Stomach (tissue), 8 donors: ENCODE measurements at regions not wholly inside any gene's neighbourhood (a gene's known extent, or its start where the extent isn't known, plus 50 kb on each side); places are given as distances from the start of the nearest gene placed in this dataset.

ENCODE experiments used
- DNase-seq, 2 donors: peaks; one replicate each; pipeline versions ENCODE4 v3.0.0 to v3.0.0-alpha.2; 2013 to 2019
- H3K27ac ChIP-seq, 5 donors: fragments of 200-600 bp in 4 of 5; sonication (generic) in 4 of 5; one replicate each; pipeline ENCODE4 v1.5.1; 2013 to 2019; ENCODE audit warnings: mild to moderate bottlenecking in 1 of 5, moderate library complexity in 1 of 5
- H3K27me3 ChIP-seq, 3 donors: fragments of 200-600 bp; sonication (generic); one replicate each; pipeline ENCODE4 v1.5.1; 2017 to 2019; ENCODE audit warnings: mixed run types in 1 of 3
- H3K36me3 ChIP-seq, 4 donors: fragments of 200-600 bp; sonication (generic); 1 replicate in 3 of 4; 2 replicates in 1 of 4; pipeline ENCODE4 v1.5.1; 2016 to 2019
- H3K4me1 ChIP-seq, 4 donors: fragments of 200-600 bp; sonication (generic); one replicate each; pipeline ENCODE4 v1.5.1; 2016 to 2019
- H3K4me3 ChIP-seq, 4 donors: fragments of 200-600 bp; sonication (generic) in 3 of 4; one replicate each; pipeline ENCODE4 v1.5.1; 2016 to 2019; ENCODE audit warnings: mild to moderate bottlenecking in 1 of 4
- H3K9me3 ChIP-seq, 4 donors: fragments of 200-600 bp; sonication (generic); one replicate each; pipeline ENCODE4 v1.5.1; 2016 to 2019
- CTCF ChIP-seq, 7 experiments: fragments of 450-650 bp in 4 of 7; fragments of 200-600 bp in 3 of 7; sonication (generic) in 3 of 7; IDR thresholded peaks; one replicate each; pipeline ENCODE4 v1.5.1; 2016 to 2019; ENCODE audit warnings: antibody characterized with exemption in 7 of 7, control low read depth in 2 of 7, mild to moderate bottlenecking in 1 of 7
- EP300 ChIP-seq: sonication (generic); formaldehyde crosslinking; IDR thresholded peaks from one replicate; pipeline ENCODE4 v1.6.1; 2017; ENCODE audit warnings: antibody characterized with exemption
- POLR2A ChIP-seq, 4 donors: fragments of 450-650 bp; IDR thresholded peaks; one replicate each; pipeline ENCODE4 v1.6.1; 2016; ENCODE audit warnings: antibody characterized with exemption in 4 of 4, control low read depth in 2 of 4, mild to moderate bottlenecking in 1 of 4, moderate library complexity in 1 of 4
- POLR2AphosphoS5 ChIP-seq, 3 donors: sonication (generic); formaldehyde crosslinking; IDR thresholded peaks; one replicate each; pipeline ENCODE4 v1.6.1; 2016; ENCODE audit warnings: antibody characterized with exemption in 3 of 3
- WGBS, 5 donors: extraction: QIAGEN DNeasy Blood & Tissue Kit in 3 of 5; methylation state at CpG; one replicate each; pipeline versions ENCODE4 v1.1.5 to v1.1.7; 2013 to 2018; 5-methylcytosine and 5-hydroxymethylcytosine counted together
- intact Hi-C: fragments of 100-400 bp; cut with DNase I; formaldehyde crosslinking; loops from one replicate; pipeline ENCODE4 v1.15.1; 2023; ENCODE audit warnings: low total_unique reads
- donor health status: healthy with polysubstance abuse.
- donor health status: Bipolar disorder and iron deficiency.
- donor health status: healthy.

GRCh38 chr2:151138507-151138906 is 123.2 kb downstream of the RBM43 start:
- 74 to 86% (median 77%) methylated on average over 2 of the region's 2 CpGs for WGBS, 5 donors
- Histone ChIP-seq H3K9me3 (no peaks in the 10 kb centered on the region), H3K27me3 (no peaks in the 10 kb centered on the region), H3K27ac (no peak overlapping the region), H3K36me3 (no peaks in the 10 kb centered on the region), H3K4me3 (no peak overlapping the region), H3K4me1 (no peaks in the 10 kb centered on the region)
- intact Hi-C loops = no loop called here
- TF ChIP-seq POLR2AphosphoS5 (IDR thresholded peaks at IDR 0.05) (no peak), POLR2A (IDR thresholded peaks at IDR 0.05) (no peak), EP300 (no peak), CTCF (IDR thresholded peaks at IDR 0.05) (no peak)
- DNase-seq = no peak

- DNase-seq = no peak
- Histone ChIP-seq H3K27me3 (no peaks in the 10 kb centered on the region), H3K9me3 (no peaks in the 10 kb centered on the region), H3K4me1 (no peaks in the 10 kb centered on the region), H3K36me3 (no peaks in the 10 kb centered on the region), H3K4me3 (no peak overlapping the region), H3K27ac (no peak overlapping the region)
- WGBS, 5 donors = 66 to 85% (median 76%) methylated on average over 5 of the region's 5 CpGs
- TF ChIP-seq POLR2A (IDR thresholded peaks at IDR 0.05) = no peak
- no peak for TF ChIP-seq EP300
- no peak for TF ChIP-seq CTCF (IDR thresholded peaks at IDR 0.05)
- no peak for TF ChIP-seq POLR2AphosphoS5 (IDR thresholded peaks at IDR 0.05)
- intact Hi-C loops = no loop called here
Observed at GRCh38 chr2:151137526-151137925, 124.1 kb downstream of the RBM43 start.

- no peaks in the 10 kb centered on the region for H3K4me1 ChIP-seq
- intact Hi-C loops = no loop called here
- peak in 1 of 2 donors; percentile 35 for DNase-seq
- H3K27me3 ChIP-seq = no peaks in the 10 kb centered on the region
- no peak overlapping the region for H3K4me3 ChIP-seq
- TF ChIP-seq POLR2AphosphoS5 (IDR thresholded peaks at IDR 0.05) = no peak
- no peak for TF ChIP-seq CTCF (IDR thresholded peaks at IDR 0.05)
- TF ChIP-seq EP300 = no peak
- no peak for TF ChIP-seq POLR2A (IDR thresholded peaks at IDR 0.05)
- H3K36me3 ChIP-seq = no peaks in the 10 kb centered on the region
- H3K9me3 ChIP-seq = peaks cover 0 to 6% (median 3%) of the 10 kb centered on the region in 4 donors
- 83 to 91% (median 90%) methylated on average over 2 of the region's 2 CpGs for WGBS, 5 donors
- H3K27ac ChIP-seq = no peak overlapping the region
Observed at GRCh38 chr2:151120011-151120410, 141.7 kb downstream of the RBM43 start.

GRCh38 chr2:151119374-151119773 is 142.3 kb downstream of the RBM43 start:
- TF ChIP-seq CTCF (IDR thresholded peaks at IDR 0.05) (no peak), EP300 (no peak), POLR2AphosphoS5 (IDR thresholded peaks at IDR 0.05) (no peak), POLR2A (IDR thresholded peaks at IDR 0.05) (no peak)
- intact Hi-C loops = no loop called here
- Histone ChIP-seq H3K36me3 (no peaks in the 10 kb centered on the region), H3K9me3 (peaks cover 0 to 6% (median 3%) of the 10 kb centered on the region in 4 donors), H3K27me3 (no peaks in the 10 kb centered on the region), H3K4me3 (no peak overlapping the region), H3K27ac (no peak overlapping the region), H3K4me1 (no peaks in the 10 kb centered on the region)
- DNase-seq = no peak

- Histone ChIP-seq H3K9me3 (peaks cover 0 to 6% (median 3%) of the 10 kb centered on the region in 4 donors), H3K36me3 (no peaks in the 10 kb centered on the region), H3K27ac (no peak overlapping the region), H3K4me1 (no peaks in the 10 kb centered on the region), H3K4me3 (no peak overlapping the region), H3K27me3 (no peaks in the 10 kb centered on the region)
- intact Hi-C loops = no loop called here
- DNase-seq = no peak
- TF ChIP-seq POLR2AphosphoS5 (IDR thresholded peaks at IDR 0.05) (no peak), POLR2A (IDR thresholded peaks at IDR 0.05) (no peak), EP300 (no peak), CTCF (IDR thresholded peaks at IDR 0.05) (no peak)
Observed at GRCh38 chr2:151118269-151118668, 143.4 kb downstream of the RBM43 start.
